Astrocyte of the cerebellum (primary cell): ENCODE measurements at regions not wholly inside any gene's neighbourhood (a gene's known extent, or its start where the extent isn't known, plus 50 kb on each side); places are given as distances from the start of the nearest gene placed in this dataset.

ENCODE experiments used
- DNase-seq: peaks from one replicate; pipeline ENCODE4 v3.0.0-alpha.2; 2011; ENCODE audit warnings: low read depth
- H3K4me3 ChIP-seq: 2 replicates; pipeline ENCODE4 v1.5.1; 2011; ENCODE audit warnings: mild to moderate bottlenecking, low read depth, low read length, moderate library complexity
- CTCF ChIP-seq: IDR thresholded peaks from 2 replicates; pipeline ENCODE4 v1.5.1; 2012; ENCODE audit warnings: low read length, low read depth, moderate library complexity, mild to moderate bottlenecking; ENCODE audit errors: missing control alignments
- in situ Hi-C: cut with HindIII; loops from 2 replicates; pipeline ENCODE4 v1.10.0; 2017; ENCODE audit warnings: low sequenced_read_pairs

GRCh38 chr20:48211847-48212246, 426.6 kb upstream of the SULF2 start:
- no peak for DNase-seq
- in situ Hi-C loops: no loop called here
- TF ChIP-seq CTCF: no peak
- no peak overlapping the region for H3K4me3 ChIP-seq

DNA sequence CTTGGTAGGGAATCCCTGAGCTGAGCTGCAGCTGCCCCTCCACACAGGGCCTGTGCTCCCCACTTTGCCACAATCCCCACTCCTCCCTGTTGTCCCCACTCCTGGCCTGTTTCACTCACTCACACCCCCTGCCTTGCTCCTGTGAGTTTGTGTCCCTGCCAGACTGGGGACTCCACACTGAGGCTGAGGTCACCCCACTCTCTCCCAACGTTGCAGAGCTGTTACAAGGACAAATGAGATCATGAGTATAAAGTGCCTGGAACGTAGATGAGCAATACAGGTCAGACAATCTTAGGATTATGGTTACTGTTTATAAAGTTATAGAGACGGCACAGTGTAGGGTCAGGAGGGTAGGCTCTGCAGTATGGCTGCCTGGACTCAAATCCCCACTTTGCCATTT, 426.0 kb upstream of the SULF2 start:
- H3K4me3 ChIP-seq: no peak overlapping the region
- in situ Hi-C loops: no loop called here
- TF ChIP-seq CTCF: no peak
- no peak for DNase-seq

DNA sequence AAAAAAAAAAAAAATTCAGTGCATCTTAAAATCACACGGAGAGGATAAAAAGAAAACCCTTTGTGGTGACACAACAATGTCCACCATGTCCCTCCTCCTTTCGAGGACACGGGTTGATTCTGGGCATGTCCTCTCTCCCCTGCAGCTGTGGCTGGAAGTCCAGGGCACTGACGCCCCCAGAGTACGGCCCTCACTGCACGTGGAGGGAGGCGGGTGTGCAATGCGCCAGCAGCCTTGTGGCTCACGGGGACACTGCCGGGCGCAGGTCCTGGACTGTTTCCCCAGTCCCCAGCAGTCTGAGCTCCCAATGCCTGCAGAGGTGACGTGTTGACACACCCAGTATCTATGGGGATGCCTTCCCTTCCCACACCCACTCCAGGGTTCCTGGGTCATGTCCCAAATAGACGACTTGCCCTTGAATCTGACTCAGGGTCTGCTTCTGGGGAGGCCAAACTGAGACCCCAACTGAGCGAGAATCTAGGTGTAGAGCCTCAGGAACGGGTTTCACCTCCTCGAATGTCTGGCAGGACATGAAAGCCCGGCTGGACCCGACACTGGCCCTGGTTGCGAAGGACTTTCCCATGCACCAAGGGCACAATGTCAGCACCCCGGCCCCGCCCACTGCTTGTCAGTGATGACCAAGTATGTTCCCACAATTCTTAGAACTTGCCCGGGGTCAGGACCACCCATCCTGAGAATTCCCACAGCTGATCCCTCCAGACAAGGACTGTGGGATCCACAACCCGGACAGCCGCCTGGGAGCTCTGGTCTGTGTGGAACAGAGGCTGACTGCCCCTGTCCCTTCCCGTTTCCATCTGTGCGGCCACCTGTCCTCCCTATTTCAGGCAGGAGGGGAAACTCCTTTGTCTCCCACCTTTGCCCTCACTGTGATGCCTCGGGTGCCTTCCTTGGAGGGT, 425.1 kb upstream of the SULF2 start:
- in situ Hi-C loops: no loop called here
- DNase-seq: no peak
- no peak for TF ChIP-seq CTCF
- H3K4me3 ChIP-seq: no peak overlapping the region

DNA sequence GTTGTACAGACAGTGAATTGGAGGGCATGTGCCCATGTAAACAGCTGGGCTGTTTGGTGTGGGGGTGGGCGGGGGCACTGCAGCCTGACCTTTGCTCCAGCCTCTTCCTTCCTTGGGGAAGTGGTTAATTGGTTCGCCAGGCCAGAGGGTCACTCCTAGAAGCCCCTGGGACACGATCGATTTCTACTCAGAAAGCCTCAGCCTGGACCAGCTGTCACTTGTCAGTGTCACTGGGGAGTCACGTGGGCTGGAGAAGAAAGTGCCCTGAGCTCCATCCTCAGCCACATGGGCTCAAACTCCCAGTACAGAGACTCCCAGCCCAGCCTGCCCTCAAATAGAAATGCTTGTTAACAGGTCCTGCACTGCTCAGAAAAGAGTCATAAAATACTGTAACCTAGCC, 423.8 kb upstream of the SULF2 start:
- in situ Hi-C loops: no loop called here
- no peak for TF ChIP-seq CTCF
- H3K4me3 ChIP-seq: no peak overlapping the region
- DNase-seq: no peak

GRCh38 chr20:48208176-48208575, 422.9 kb upstream of the SULF2 start:
- in situ Hi-C loops: no loop called here
- DNase-seq: no peak
- H3K4me3 ChIP-seq: no peak overlapping the region
- TF ChIP-seq CTCF: no peak

GRCh38 chr20:48207505-48207904, 422.2 kb upstream of the SULF2 start:
- no peak overlapping the region for H3K4me3 ChIP-seq
- TF ChIP-seq CTCF: no peak
- in situ Hi-C loops: no loop called here
- no peak for DNase-seq
